ENCODE measurements at regions not wholly inside any gene's neighbourhood (a gene's known extent, or its start where the extent isn't known, plus 50 kb on each side); places are given as distances from the start of the nearest gene placed in this dataset.

GRCh38 chr3:170737498-170738162 is 132.4 kb downstream of the RPL22L1 start:
- DNase-seq (ENCODE audit: low read depth), result no peak
- H3K4me3 ChIP-seq (ENCODE audit: low read depth, low read length), result no peak overlapping the region

- no peak for DNase-seq (ENCODE audit: low read depth)
- no peak overlapping the region for H3K4me3 ChIP-seq (ENCODE audit: low read depth, low read length)
Measured at GRCh38 chr3:170735821-170736220, 134.2 kb downstream of the RPL22L1 start.

GRCh38 chr3:170734735-170735065 is 135.3 kb downstream of the RPL22L1 start:
- DNase-seq (ENCODE audit: low read depth), result no peak
- H3K4me3 ChIP-seq (ENCODE audit: low read depth, low read length), result no peak overlapping the region

- no peak overlapping the region for H3K4me3 ChIP-seq (ENCODE audit: low read depth, low read length)
Measured at GRCh38 chr3:170734043-170734734, 135.8 kb downstream of the RPL22L1 start.

GRCh38 chr3:170732660-170733245 is 137.2 kb downstream of the RPL22L1 start:
- no peak for DNase-seq (ENCODE audit: low read depth)
- H3K4me3 ChIP-seq (ENCODE audit: low read depth, low read length), result no peak overlapping the region

More at GRCh38 chr3:170734043-170734734, 135.8 kb downstream of the RPL22L1 start:
- DNase-seq (ENCODE audit: low read depth), result no peak

GRCh38 chr3:170731281-170731680 is 138.7 kb downstream of the RPL22L1 start:
- no peak for DNase-seq (ENCODE audit: low read depth)
- no peak overlapping the region for H3K4me3 ChIP-seq (ENCODE audit: low read depth, low read length)

GRCh38 chr3:170730071-170730812 is 139.8 kb downstream of the RPL22L1 start:
- DNase-seq (ENCODE audit: low read depth), result no peak

GRCh38 chr3:170728181-170728580 is 141.8 kb downstream of the RPL22L1 start:
- H3K4me3 ChIP-seq (ENCODE audit: low read depth, low read length), result no peak overlapping the region
- DNase-seq (ENCODE audit: low read depth), result no peak

More at GRCh38 chr3:170730071-170730812, 139.8 kb downstream of the RPL22L1 start:
- H3K4me3 ChIP-seq (ENCODE audit: low read depth, low read length), result no peak overlapping the region

GRCh38 chr3:170727754-170728153 is 141.9 kb upstream of the SLC7A14 start:
- DNase-seq (ENCODE audit: low read depth), result no peak
- H3K4me3 ChIP-seq (ENCODE audit: low read depth, low read length), result no peak overlapping the region

- peak; percentile 73 for DNase-seq (ENCODE audit: low read depth)
- peak overlapping the region; percentile 4 for H3K4me3 ChIP-seq (ENCODE audit: low read depth, low read length)
Measured at GRCh38 chr3:170726976-170727661, 141.2 kb upstream of the SLC7A14 start.

GRCh38 chr3:170725285-170725731 is 139.4 kb upstream of the SLC7A14 start:
- no peak for DNase-seq (ENCODE audit: low read depth)
- no peak overlapping the region for H3K4me3 ChIP-seq (ENCODE audit: low read depth, low read length)

- no peak overlapping the region for H3K4me3 ChIP-seq (ENCODE audit: low read depth, low read length)
- DNase-seq (ENCODE audit: low read depth), result peak; percentile 88
Measured at GRCh38 chr3:170724599-170725280, 138.9 kb upstream of the SLC7A14 start.

- H3K4me3 ChIP-seq (ENCODE audit: low read depth, low read length), result no peak overlapping the region
- DNase-seq (ENCODE audit: low read depth), result no peak
Measured at GRCh38 chr3:170723241-170723640, 137.4 kb upstream of the SLC7A14 start.

- DNase-seq (ENCODE audit: low read depth), result no peak
Measured at GRCh38 chr3:170721563-170721962, 135.7 kb upstream of the SLC7A14 start.

GRCh38 chr3:170719300-170719699 is 133.4 kb upstream of the SLC7A14 start:
- no peak overlapping the region for H3K4me3 ChIP-seq (ENCODE audit: low read depth, low read length)
- DNase-seq (ENCODE audit: low read depth), result no peak

More at GRCh38 chr3:170721563-170721962, 135.7 kb upstream of the SLC7A14 start:
- no peak overlapping the region for H3K4me3 ChIP-seq (ENCODE audit: low read depth, low read length)

GRCh38 chr3:170718848-170719247 is 133.0 kb upstream of the SLC7A14 start:
- no peak overlapping the region for H3K4me3 ChIP-seq (ENCODE audit: low read depth, low read length)
- no peak for DNase-seq (ENCODE audit: low read depth)

GRCh38 chr3:170717410-170718402 is 131.8 kb upstream of the SLC7A14 start:
- H3K4me3 ChIP-seq (ENCODE audit: low read depth, low read length), result no peak overlapping the region
- DNase-seq (ENCODE audit: low read depth), result no peak
